Keratinocyte (primary cell): ENCODE measurements at regions not wholly inside any gene's neighbourhood (a gene's known extent, or its start where the extent isn't known, plus 50 kb on each side); places are given as distances from the start of the nearest gene placed in this dataset.

Experiments
- EZH2 ChIP-seq: IDR thresholded peaks from one replicate; pipeline ENCODE4 v1.6.1; 2012; ENCODE audit warnings: inconsistent platforms, mild to moderate bottlenecking, low read length, moderate library complexity
- TF ChIP-seq, protein P1 (sequence below), 3 experiments: IDR thresholded peaks in 1 of 3; conservative IDR thresholded peaks in 1 of 3; optimal IDR thresholded peaks in 1 of 3; 2 replicates in 2 of 3; 3 replicates in 1 of 3; pipeline versions ENCODE3 to v1.5.1; 2011; ENCODE audit warnings: low read length in 3 of 3, mild to moderate bottlenecking in 3 of 3, moderate library complexity in 2 of 3, control low read depth in 1 of 3, inconsistent platforms in 1 of 3; ENCODE audit not compliant: insufficient read depth in 2 of 3; ENCODE audit errors: extremely low read depth in 1 of 3

DNA sequence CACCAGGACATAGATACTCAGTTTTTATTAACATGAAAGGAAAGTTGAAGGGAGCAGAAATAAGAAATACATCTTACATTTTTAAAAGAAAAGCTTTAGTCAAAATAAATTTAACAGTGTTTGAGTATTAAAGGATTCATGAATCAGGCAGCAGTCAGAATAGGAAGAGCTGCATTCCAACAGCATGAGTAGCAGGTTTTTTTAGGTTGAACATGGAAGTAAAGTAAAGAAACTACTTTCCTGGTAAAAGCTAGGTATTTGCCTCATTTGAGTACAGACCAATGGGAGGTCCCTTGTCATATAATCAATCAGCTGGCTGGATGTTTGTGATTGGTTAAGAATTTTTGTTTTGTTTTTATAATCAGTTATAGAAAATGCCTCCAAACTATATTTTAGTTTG is 645.9 kb upstream of the INTU start:
- TF ChIP-seq EZH2 = no peak
- TF ChIP-seq, protein P1, sequence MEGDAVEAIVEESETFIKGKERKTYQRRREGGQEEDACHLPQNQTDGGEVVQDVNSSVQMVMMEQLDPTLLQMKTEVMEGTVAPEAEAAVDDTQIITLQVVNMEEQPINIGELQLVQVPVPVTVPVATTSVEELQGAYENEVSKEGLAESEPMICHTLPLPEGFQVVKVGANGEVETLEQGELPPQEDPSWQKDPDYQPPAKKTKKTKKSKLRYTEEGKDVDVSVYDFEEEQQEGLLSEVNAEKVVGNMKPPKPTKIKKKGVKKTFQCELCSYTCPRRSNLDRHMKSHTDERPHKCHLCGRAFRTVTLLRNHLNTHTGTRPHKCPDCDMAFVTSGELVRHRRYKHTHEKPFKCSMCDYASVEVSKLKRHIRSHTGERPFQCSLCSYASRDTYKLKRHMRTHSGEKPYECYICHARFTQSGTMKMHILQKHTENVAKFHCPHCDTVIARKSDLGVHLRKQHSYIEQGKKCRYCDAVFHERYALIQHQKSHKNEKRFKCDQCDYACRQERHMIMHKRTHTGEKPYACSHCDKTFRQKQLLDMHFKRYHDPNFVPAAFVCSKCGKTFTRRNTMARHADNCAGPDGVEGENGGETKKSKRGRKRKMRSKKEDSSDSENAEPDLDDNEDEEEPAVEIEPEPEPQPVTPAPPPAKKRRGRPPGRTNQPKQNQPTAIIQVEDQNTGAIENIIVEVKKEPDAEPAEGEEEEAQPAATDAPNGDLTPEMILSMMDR (optimal IDR thresholded peaks at IDR 0.05 in 1 of 3, IDR thresholded peaks at IDR 0.05 in 1 of 3, conservative IDR thresholded peaks at IDR 0.05 in 1 of 3; ENCODE audit: extremely low read depth in 1 of 3, insufficient read depth in 2 of 3, low read length in 3 of 3) = no peak
